T-cell (primary cell): ENCODE measurements at regions not wholly inside any gene's neighbourhood (a gene's known extent, or its start where the extent isn't known, plus 50 kb on each side); places are given as distances from the start of the nearest gene placed in this dataset.
"Not testable (repeated sequence)": the region's sequence is repeated elsewhere in the genome, so short reads cannot be mapped to it uniquely, and the experiment has no call there.

Experiments used
- ATAC-seq, 4 experiments: fragments of 200-7000 bp in 3 of 4; fragments of 150-1000 bp in 1 of 4; cut with Tn5 transposase; replicated peaks in 1 of 4; 1 replicate in 3 of 4; 2 replicates in 1 of 4; pipeline ENCODE4 v1.10.0; 2021; ENCODE audit warnings: moderate library complexity in 3 of 4, mild to moderate bottlenecking in 2 of 4, moderate number of reproducible peaks in 1 of 4
- CTCF ChIA-PET, 2 donors: fragments of 300-600 bp; sonication (Branson Sonifier 250); formaldehyde crosslinking; loops; one replicate each; lab custom pipeline; 2022; ENCODE audit warnings: antibody characterized with exemption in 2 of 2; lab: Charles Lee
- POLR2A ChIA-PET, 2 donors: fragments of 300-600 bp; sonication (Branson Sonifier 250); formaldehyde crosslinking; loops; one replicate each; lab custom pipeline; 2022; ENCODE audit warnings: antibody characterized with exemption in 2 of 2; lab: Charles Lee
- DNase-seq, 35 experiments: peaks; one replicate each; pipeline versions ENCODE4 v3.0.0 to v3.0.0-alpha.2; 2013 to 2023
- H3K27ac ChIP-seq: one replicate; pipeline ENCODE4 v1.5.1; 2013; ENCODE audit warnings: low read length
- H3K27me3 ChIP-seq, 2 experiments: replicated peaks in 1 of 2; 1 replicate in 1 of 2; 2 replicates in 1 of 2; pipeline versions ENCODE4 v1.6.1 to v1.7.0; 2013; ENCODE audit warnings: low read length in 1 of 2, mixed read lengths in 1 of 2; ENCODE audit not compliant: control insufficient read depth in 2 of 2, insufficient read depth in 2 of 2; ENCODE audit errors: extremely low read depth in 1 of 2
- H3K36me3 ChIP-seq, 2 donors: 1 replicate in 1 of 2; 2 replicates in 1 of 2; pipeline versions ENCODE4 v1.6.1 to v1.7.0; 2013; ENCODE audit warnings: low read length in 1 of 2; ENCODE audit not compliant: control insufficient read depth in 2 of 2, insufficient read depth in 1 of 2; ENCODE audit errors: extremely low read depth in 1 of 2
- H3K4me1 ChIP-seq, 2 experiments: 1 replicate in 1 of 2; 2 replicates in 1 of 2; pipeline versions ENCODE4 v1.6.1 to v1.7.0; 2013; ENCODE audit warnings: low read length in 2 of 2, mixed read lengths in 1 of 2; ENCODE audit not compliant: insufficient read depth in 2 of 2, control insufficient read depth in 1 of 2; ENCODE audit errors: extremely low read depth in 1 of 2
- H3K4me3 ChIP-seq, 2 donors: 1 replicate in 1 of 2; 2 replicates in 1 of 2; pipeline versions ENCODE4 v1.5.1 to v1.7.0; 2013; ENCODE audit warnings: mild to moderate bottlenecking in 2 of 2, low read length in 1 of 2, moderate library complexity in 1 of 2; ENCODE audit not compliant: control insufficient read depth in 1 of 2; ENCODE audit errors: extremely low read depth in 1 of 2
- H3K9me3 ChIP-seq: 2 replicates; pipeline ENCODE4 v1.7.0; 2013
- H3K27ac Mint-ChIP-seq, 2 donors: one replicate each; pipeline ENCODE4 v1.8.0; 2020 to 2021; ENCODE audit warnings: mild to moderate bottlenecking in 2 of 2, mixed read lengths in 2 of 2
- H3K27me3 Mint-ChIP-seq, 2 donors: one replicate each; pipeline ENCODE4 v1.8.0; 2021 to 2022; ENCODE audit warnings: mixed read lengths in 2 of 2
- H3K36me3 Mint-ChIP-seq: one replicate; pipeline ENCODE4 v1.8.0; 2021; ENCODE audit warnings: mixed read lengths
- H3K4me1 Mint-ChIP-seq, 3 donors: one replicate each; pipeline ENCODE4 v1.8.0; 2020 to 2022; ENCODE audit warnings: mixed read lengths in 3 of 3, mild to moderate bottlenecking in 1 of 3
- H3K4me3 Mint-ChIP-seq, 3 donors: one replicate each; pipeline ENCODE4 v1.8.0; 2020 to 2022; ENCODE audit warnings: mild to moderate bottlenecking in 3 of 3, mixed read lengths in 3 of 3, moderate library complexity in 3 of 3
- H3K9me3 Mint-ChIP-seq, 3 donors: one replicate each; pipeline ENCODE4 v1.8.0; 2020 to 2022; ENCODE audit warnings: mixed read lengths in 3 of 3
- WGBS: methylation state at CpG from one replicate; pipeline ENCODE4 v1.1.5; 2013; ENCODE audit warnings: missing lambda C conversion rate; ENCODE audit not compliant: insufficient coverage; 5-methylcytosine and 5-hydroxymethylcytosine counted together

DNA sequence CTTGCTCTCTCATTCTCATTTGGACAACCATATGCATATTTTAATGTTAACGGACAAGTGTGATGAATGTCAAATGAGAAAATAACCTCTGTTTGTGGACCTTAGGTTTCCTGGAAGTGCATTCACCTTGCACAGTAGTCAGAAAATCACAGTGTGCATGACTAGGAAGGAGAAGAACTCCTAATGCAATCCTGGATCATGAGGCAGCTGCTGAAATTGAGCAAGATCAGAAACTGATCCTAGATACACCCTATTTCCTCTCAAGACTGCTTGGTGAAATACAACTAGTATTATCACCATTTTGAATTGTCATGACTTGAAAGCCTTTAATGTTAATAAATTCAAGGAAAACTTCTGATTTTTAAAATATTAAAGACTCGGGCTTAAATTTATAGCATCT lies 1148.9 kb downstream of the STIM2 start:
- no peak overlapping the region for H3K4me3 ChIP-seq
- H3K27ac Mint-ChIP-seq = no peak overlapping the region
- CTCF ChIA-PET = interaction anchor here in 1 of 2 donors (0.6 kb wide), 1 partner anchor 18 kb away, joined by 3 read pairs; no protein-coding TSS in a partner anchor
- no peak for ATAC-seq
- no peak overlapping the region for H3K27ac ChIP-seq
- no peaks in the 10 kb centered on the region for H3K36me3 Mint-ChIP-seq
- H3K4me3 Mint-ChIP-seq = no peak overlapping the region
- no peaks in the 10 kb centered on the region for H3K36me3 ChIP-seq
- POLR2A ChIA-PET = no interaction called here
- no peaks in the 10 kb centered on the region for H3K4me1 Mint-ChIP-seq
- no peaks in the 10 kb centered on the region for H3K4me1 ChIP-seq
- peaks cover 2% of the 10 kb centered on the region for H3K9me3 ChIP-seq
- peaks cover 0 to 6% (median 3%) of the 10 kb centered on the region in 3 donors for H3K9me3 Mint-ChIP-seq
- DNase-seq = no peak
- H3K27me3 ChIP-seq = no peaks in the 10 kb centered on the region
- no CpG with 5 or more reads among the region's 2 CpGs for WGBS
- no peaks in the 10 kb centered on the region for H3K27me3 Mint-ChIP-seq

DNA sequence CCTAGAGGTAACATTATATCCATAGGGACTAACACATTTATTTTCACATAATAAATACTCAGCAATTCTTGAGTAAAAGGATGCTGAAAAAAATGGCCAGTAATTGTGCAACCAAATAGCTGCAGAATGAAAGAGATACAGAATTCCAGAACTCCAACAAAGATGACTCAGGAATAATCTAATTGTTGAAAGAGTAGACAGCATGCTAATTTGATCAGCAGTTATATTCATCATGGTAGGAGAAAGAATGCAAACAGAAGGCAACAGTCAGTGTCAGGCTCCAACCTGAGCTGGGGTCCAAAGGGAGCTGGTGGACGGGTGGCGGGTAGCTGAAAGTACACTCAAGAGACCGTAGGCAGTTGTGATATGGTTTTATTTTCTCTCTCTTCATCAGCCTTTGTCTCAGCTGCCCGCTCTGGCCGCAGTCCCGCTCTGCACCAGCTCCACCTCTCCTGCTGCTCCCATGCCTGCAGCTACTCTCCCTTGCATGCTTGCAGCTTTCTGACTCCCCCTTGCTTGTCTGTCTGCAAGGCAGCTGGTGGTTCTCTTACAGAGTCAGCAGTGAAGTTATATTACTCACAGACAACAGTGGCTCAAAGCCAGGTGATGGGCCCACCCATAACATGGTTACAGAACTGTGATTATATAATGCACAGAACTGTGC lies 1150.1 kb downstream of the STIM2 start:
- ChIA-PET POLR2A (no interaction called here), CTCF (no interaction called here)
- Mint-ChIP-seq H3K4me3 (no peak overlapping the region), H3K27me3 (no peaks in the 10 kb centered on the region), H3K9me3 (peaks cover 0 to 6% (median 3%) of the 10 kb centered on the region in 3 donors), H3K36me3 (no peaks in the 10 kb centered on the region), H3K27ac (no peak overlapping the region), H3K4me1 (no peaks in the 10 kb centered on the region)
- Histone ChIP-seq H3K27me3 (no peaks in the 10 kb centered on the region), H3K36me3 (no peaks in the 10 kb centered on the region), H3K9me3 (peaks cover 2% of the 10 kb centered on the region), H3K4me1 (no peaks in the 10 kb centered on the region), H3K4me3 (no peak overlapping the region), H3K27ac (no peak overlapping the region)
- DNase-seq = no peak
- 100% methylated on average over 3 of the region's 6 CpGs for WGBS
- no peak for ATAC-seq

DNA sequence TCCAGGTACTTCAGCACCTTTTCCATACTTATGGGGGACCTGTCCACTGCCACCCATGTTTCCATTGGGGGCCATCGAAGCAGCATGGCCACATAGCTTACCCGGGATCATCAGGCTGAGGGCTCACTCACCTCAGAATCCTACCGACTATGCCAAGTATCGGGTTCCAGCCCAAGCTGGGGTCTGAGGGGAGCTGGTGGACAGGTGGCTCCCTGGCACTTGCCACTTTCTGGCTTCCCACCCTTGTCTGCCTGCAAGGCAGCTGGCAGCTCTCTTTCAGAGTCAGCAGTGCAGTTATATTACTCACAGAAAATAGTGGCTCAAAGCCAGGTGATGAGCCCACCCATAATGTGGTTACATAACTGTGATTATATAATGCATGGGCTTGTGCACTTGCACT lies 1153.8 kb downstream of the STIM2 start:
- ATAC-seq = no peak
- H3K9me3 Mint-ChIP-seq = peaks cover 7 to 12% (median 10%) of the 10 kb centered on the region in 3 donors
- Histone ChIP-seq H3K9me3 (peaks cover 7% of the 10 kb centered on the region), H3K4me1 (no peaks in the 10 kb centered on the region), H3K27me3 (no peaks in the 10 kb centered on the region), H3K36me3 (no peaks in the 10 kb centered on the region), H3K4me3 (no peak overlapping the region), H3K27ac (no peak overlapping the region)
- WGBS = 60% methylated on average over 1 of the region's 4 CpGs
- no peaks in the 10 kb centered on the region for H3K36me3 Mint-ChIP-seq
- no peaks in the 10 kb centered on the region for H3K4me1 Mint-ChIP-seq
- no peak for DNase-seq
- no peak overlapping the region for H3K27ac Mint-ChIP-seq
- H3K4me3 Mint-ChIP-seq = no peak overlapping the region
- ChIA-PET CTCF (no interaction called here), POLR2A (interaction anchor here in 1 of 2 donors (0.5 kb wide), 1 partner anchor 35 kb away, joined by 6 read pairs; no protein-coding TSS in a partner anchor)
- H3K27me3 Mint-ChIP-seq = no peaks in the 10 kb centered on the region

DNA sequence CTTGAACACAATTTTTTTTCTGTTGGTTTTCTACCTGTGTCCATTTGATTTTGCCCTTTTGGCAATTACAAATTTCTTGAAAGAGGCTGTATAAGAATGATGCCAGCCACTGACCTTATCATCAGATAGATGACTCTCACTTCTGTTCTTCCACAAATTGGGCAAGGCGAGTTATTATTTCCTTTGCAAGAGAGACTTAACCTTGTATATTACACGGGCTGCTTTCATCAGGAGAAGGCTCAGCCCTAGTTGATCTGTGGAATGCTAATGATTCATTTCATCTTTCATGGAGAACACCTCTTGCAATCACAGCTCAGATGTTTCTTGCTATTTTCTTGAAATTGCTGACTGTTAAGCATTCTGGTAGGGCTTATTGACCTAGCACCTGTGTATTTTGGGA lies 1155.4 kb downstream of the STIM2 start:
- ChIA-PET POLR2A (no interaction called here), CTCF (no interaction called here)
- H3K27me3 ChIP-seq = no peaks in the 10 kb centered on the region
- H3K4me3 ChIP-seq = no peak overlapping the region
- H3K4me1 Mint-ChIP-seq = no peaks in the 10 kb centered on the region
- WGBS = no CpG with 5 or more reads among the region's 2 CpGs
- no peaks in the 10 kb centered on the region for H3K4me1 ChIP-seq
- no peak overlapping the region for H3K27ac Mint-ChIP-seq
- no peaks in the 10 kb centered on the region for H3K36me3 Mint-ChIP-seq
- no peak for DNase-seq
- no peaks in the 10 kb centered on the region for H3K36me3 ChIP-seq
- ATAC-seq = no peak
- H3K9me3 Mint-ChIP-seq = peaks cover 11 to 14% (median 12%) of the 10 kb centered on the region in 3 donors
- no peak overlapping the region for H3K27ac ChIP-seq
- peaks cover 7% of the 10 kb centered on the region for H3K9me3 ChIP-seq
- H3K27me3 Mint-ChIP-seq = no peaks in the 10 kb centered on the region
- no peak overlapping the region for H3K4me3 Mint-ChIP-seq

DNA sequence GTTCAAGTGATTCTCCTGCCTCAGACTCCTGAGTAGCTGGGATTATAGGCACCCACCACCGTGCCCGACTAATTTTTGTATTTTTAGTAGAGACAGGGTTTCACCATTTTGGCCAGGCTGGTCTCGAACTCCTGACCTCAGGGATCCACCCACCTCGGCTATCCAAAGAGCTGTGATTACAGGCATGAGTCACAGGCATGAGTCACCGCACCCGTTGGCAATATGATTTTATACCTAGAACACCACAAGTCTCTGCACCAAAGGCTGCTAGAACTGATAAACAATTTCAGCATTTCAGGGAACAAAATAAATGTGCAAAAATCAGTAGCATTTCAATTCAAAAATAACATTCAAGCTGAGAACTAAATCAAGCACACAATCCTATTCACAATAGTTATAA lies 1177.6 kb downstream of the STIM2 start:
- H3K4me3 ChIP-seq, POLR2A ChIA-PET, ATAC-seq, H3K4me1 ChIP-seq, H3K4me1 Mint-ChIP-seq, H3K27ac Mint-ChIP-seq, H3K27me3 Mint-ChIP-seq, H3K36me3 Mint-ChIP-seq, H3K27ac ChIP-seq, H3K27me3 ChIP-seq, DNase-seq, H3K9me3 ChIP-seq, H3K4me3 Mint-ChIP-seq, H3K36me3 ChIP-seq, CTCF ChIA-PET: not testable (repeated sequence)
- WGBS = 67% methylated on average over 3 of the region's 6 CpGs
- peaks cover 10 to 47% (median 28%) of the 10 kb centered on the region in 3 donors for H3K9me3 Mint-ChIP-seq

DNA sequence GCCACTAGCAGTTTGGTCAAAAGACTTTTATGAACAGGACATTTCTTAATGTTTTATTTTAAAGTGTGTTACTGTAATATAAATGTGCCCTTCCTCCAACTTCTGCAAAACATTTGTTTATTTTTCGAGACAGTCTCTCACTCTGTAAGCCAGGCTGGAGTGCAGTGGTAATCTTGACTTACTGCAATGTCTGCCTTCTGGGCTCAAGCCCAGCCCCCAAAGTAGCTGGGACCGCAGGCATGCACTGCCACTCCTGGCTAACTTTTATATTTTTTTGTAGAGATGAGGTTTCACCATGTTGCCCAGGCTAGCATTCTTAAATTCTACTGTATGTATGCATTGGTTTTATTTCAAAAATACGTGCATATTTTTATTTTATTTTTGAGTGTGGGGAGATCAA lies 1201.9 kb downstream of the STIM2 start:
- H3K9me3 Mint-ChIP-seq = peaks cover 7 to 9% (median 9%) of the 10 kb centered on the region in 3 donors
- DNase-seq (no peak), ATAC-seq (no peak)
- WGBS = 57% methylated on average over 1 of the region's 3 CpGs
- no peaks in the 10 kb centered on the region for H3K27me3 ChIP-seq
- H3K4me1 ChIP-seq = no peaks in the 10 kb centered on the region
- no peaks in the 10 kb centered on the region for H3K36me3 ChIP-seq
- no peak overlapping the region for H3K4me3 ChIP-seq
- ChIA-PET POLR2A (no interaction called here), CTCF (no interaction called here)
- H3K27ac Mint-ChIP-seq = no peak overlapping the region
- no peaks in the 10 kb centered on the region for H3K27me3 Mint-ChIP-seq
- H3K9me3 ChIP-seq = no peaks in the 10 kb centered on the region
- no peaks in the 10 kb centered on the region for H3K36me3 Mint-ChIP-seq
- no peak overlapping the region for H3K27ac ChIP-seq
- H3K4me1 Mint-ChIP-seq = no peaks in the 10 kb centered on the region
- no peak overlapping the region for H3K4me3 Mint-ChIP-seq
